HG02981 (cell line): ENCODE measurements at regions not wholly inside any gene's neighbourhood (a gene's known extent, or its start where the extent isn't known, plus 50 kb on each side); places are given as distances from the start of the nearest gene placed in this dataset.

Experiments used
- ATAC-seq: cut with Tn5 transposase; IDR thresholded peaks from one replicate; pipeline ENCODE4 v1.9.1; 2021; ENCODE audit warnings: mild to moderate bottlenecking, moderate library complexity; ENCODE audit not compliant: unreplicated experiment

DNA sequence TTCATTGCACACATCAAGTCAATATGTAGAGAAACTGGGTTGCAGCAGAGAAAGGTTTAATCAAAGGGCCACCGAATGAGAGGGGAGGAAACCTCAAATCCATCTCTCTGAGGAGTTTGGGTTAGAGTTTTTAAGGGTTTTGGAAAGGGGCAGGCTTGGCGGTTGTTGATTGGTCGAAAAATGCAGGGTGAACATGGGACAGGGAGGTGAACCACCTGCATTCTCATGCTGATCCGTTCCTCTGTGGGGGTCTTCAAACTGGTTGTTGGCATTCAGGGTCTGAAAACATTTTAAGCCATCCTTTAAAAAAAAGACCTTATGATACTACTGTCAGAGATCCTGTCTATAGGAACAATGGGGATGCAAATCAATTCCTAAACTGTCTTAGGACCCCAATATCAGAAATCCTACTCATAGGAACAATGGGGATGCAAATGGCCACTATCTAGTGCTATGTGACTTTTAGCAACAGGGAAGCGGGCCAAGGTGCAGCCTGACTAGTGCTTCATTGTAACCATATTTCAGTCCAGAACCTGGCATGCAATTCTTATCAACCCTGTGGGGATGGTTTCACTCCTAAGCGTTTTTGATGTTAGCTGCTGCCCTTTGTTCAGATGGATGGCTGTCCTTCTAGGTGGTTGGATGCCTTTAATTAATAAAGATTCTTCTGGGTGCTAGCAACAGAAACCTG, 120.1 kb upstream of the MGAT5 start:
- ATAC-seq: no peak

DNA sequence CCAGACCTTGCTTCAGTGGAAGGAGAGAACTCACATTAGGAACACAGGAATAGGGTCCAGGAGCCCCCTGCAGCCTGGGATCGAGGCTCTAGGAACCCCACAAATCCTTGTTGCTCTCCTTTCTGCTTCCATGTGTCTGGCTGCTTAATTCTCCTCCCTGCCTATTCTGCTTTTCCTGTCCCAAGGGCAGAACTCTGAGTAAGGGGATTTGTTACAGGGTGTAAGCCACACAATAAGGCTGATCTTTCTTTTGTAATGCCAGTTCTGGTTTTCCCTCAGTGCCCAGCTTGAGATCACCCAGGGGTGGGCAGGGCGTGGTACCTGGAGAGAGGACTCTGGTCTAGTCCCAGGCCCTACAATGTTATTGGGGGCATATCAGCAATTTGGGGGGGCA, 119.6 kb upstream of the MGAT5 start:
- ATAC-seq: no peak

DNA sequence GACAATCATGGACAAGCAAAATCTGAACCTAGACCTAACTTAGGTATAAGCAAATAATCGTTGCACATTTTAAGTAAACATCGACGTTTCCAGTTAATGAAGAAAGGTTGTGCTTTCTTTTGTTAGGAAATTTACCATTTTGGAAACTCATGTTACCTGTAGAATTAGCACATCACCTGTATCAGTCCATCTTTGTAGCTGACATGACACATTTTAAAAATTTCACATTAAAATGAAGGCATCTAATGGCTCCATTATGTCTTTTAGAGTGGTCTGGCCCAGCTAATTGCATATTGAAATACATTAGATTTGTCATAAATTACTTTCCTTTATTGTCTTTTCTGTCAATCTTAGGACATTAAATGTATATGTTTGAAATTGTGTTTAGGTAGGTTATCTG, 119.0 kb upstream of the MGAT5 start:
- ATAC-seq: no peak

DNA sequence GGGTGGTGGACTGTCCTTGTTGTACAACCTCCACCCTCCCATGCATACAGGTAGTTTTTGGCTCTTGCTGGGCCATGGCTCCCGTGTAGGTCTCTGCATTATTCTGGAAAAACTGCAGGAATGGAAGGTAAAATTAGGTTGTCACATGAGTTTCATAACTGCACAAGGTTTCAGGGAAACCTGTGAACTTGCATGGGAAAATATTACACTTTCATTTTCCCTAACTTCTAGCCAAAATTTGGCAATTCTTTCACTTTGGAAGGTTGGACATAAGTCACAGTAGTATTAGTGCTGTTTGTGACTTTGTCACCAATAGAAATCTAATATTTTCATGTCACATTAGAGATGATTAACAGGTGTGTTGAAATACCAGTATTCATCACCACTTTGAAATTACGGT, 118.1 kb upstream of the MGAT5 start:
- ATAC-seq: no peak

DNA sequence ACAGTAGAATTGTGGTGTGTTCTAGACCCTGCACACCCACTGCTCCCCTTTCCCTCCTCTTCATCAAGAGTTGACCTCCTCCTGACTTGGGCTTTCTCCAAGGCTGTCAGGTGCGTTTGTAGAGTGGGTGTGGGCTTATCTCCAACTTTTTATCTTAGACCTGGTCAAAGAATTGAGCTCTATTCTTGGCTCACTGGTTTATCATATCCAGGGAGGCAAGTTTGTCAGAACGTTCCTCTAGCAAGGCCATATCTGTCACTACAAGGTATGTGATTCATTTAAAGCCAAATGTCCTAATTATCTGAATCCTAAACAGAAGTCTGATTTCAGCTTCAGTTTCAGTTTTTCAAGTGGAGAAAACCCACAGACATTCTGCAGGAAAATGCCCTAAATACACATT, 117.1 kb upstream of the MGAT5 start:
- ATAC-seq: no peak

DNA sequence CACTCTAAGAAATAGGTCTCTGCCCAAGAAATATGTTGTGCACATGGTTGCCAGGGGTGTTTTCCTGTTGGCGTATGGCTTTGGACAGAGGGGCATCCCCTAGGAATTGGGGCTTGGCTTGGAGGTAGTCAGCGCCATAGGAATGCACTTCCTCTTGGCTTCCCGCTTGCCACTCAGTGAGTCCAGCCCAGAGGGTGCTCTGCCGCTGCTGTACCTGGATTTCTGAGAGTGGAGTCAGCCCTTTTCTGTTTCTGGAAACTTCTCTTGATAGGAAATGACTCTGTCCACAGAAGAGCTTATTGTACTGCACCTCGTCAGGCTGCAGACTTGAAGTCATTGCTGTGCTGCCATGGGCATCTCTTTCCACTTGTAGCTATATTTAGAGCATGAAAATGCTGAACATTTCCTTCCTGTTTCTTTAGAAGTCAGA, 116.7 kb upstream of the MGAT5 start:
- ATAC-seq: no peak

DNA sequence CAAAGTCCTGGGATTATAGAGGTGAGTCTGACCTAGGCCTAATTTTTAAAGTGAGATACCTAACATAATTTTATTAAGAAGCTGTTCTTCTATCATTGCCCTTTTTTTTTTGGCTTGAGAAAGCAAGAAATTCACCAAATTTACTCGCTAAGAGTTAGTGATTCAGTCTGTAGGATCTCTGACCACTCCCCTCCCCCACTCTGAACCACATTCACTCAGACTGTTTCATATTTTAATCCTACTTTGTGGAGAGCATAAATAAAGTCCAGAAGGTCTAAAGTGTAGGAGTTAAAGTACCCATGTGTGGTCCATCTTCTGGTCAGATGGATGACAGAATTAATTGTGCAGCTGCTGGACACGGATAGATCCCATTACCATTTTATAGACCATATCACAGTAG, 115.8 kb upstream of the MGAT5 start:
- no peak for ATAC-seq

DNA sequence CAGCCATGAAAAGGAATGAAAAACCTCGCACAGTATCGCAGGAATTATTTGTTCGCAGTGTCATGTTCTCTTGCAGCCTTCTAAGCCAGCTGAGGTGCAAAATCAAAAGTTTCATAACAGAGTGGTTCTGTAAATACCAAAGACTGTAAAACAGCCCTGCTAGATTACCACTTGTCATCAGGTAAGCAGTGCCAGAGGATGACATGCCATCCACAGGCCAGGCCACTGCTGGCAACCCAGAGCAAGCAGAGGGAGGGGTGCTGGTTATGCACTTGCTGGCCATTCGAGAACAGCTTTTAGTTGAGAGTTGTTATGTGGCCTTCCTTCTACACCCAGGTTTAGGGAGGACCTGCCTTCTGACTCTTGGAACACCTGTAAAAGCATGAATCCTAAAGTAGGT, 114.3 kb upstream of the MGAT5 start:
- ATAC-seq: no peak

DNA sequence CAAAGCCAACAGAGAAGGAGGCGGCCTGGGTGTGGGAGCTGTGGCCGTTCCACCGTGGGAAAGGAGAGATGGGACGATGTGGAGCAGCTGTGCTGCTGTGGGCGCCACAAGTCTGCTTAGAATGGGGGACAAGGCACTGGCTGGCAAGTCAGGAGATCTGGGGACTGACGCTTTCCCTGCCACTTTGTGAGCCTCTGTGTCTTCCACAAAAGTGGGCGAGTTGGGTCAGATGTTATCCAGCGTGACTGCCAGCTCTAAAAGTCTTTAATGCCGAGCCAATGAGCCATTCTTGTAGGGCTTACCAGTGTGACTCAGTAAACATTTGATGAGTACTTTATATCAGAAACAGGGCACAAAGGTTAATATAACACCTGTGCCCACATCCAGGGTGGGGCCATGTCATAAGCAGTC, 113.6 kb upstream of the MGAT5 start:
- no peak for ATAC-seq

DNA sequence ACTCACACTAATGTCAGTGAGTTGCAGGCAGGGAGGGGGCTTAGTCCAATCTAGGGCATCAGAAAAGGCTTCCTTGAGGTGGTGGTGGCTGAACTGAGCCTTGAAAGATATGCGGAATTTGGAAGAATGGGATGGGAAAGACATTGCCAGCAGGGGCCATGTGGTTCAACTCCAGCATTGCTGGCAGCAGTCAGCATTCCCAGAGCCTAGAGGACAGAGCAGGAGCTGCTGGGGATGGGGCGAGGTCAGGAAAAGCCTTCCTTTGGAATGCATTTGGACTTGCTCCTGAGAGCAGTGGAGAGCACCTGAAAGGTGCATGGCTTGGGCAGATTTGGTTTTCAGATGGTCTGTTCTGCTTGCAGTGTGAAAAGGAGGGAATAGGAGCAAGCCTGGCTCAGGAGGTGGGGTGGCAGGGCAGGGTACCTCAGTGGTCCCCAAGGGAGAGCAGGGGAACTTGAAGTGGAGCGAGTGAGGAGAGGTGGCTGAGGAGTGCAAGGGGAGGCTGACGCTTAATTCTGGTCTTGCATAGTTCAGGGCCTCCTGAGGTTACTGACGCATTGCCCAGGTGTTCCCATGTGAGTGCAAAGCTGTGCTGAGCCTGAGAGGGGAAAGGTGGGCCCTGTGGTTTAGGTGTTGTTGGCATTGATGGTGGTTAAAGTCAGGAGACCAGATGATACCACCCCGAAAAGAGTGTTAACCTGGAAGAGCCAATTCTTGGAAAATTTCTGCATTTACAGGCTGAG, 112.1 kb upstream of the MGAT5 start:
- ATAC-seq: no peak

DNA sequence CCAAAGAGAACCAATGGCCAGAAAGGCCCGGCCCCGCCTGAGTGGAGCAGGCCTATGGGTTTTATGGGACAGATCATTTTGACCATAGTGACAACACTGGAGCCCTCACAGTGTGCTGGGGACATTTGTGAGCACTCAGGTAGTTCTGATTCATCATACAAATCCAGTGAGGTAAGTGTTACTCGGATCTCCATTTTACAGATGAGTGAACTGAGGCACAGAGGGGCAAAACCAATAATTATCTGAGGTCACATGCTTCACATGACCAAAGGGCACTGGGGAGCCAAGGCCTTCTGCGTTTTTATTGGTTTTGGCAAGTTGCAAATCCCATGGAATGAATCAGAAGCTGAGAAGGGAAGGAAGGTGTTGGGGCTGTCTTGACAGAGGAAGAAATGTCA, 111.5 kb upstream of the MGAT5 start:
- no peak for ATAC-seq

DNA sequence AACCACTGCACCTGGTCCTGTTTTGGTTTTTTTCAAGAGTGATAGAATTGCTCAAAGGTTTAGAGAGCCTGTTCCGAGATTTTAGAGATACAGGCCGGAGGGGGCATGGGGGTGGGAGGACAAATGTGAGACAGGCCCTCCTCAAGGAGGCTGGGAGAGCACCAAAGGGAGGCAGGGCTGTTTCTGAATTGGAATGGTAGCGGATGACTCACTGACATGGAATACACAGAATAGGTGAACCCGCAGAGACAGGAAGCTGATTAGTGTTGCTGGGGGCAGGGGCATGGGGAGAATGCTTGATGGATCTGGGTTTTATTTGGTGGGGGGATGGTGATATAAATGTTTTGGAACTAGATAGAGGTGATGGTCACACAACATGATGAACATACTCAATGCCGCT, 111.0 kb upstream of the MGAT5 start:
- no peak for ATAC-seq

DNA sequence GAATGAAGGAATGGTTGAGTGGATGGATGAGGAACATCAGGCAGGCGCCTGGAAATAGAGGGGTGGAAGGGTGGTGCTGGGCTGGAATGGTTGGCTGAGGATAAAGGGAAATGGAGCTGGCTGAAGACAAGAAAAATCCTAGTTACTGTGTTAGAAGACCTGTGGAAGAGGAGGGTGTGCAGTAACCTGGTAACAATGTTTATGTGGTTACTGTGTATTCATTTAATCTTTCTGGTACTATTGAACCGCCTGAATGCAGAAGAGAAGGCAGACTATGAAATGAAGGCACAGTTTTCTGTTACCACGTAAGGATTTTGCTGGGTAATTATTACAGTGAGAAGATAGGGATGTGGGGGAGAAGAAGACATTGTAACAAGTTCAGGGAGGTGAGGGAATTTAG, 110.3 kb upstream of the MGAT5 start:
- ATAC-seq: no peak

DNA sequence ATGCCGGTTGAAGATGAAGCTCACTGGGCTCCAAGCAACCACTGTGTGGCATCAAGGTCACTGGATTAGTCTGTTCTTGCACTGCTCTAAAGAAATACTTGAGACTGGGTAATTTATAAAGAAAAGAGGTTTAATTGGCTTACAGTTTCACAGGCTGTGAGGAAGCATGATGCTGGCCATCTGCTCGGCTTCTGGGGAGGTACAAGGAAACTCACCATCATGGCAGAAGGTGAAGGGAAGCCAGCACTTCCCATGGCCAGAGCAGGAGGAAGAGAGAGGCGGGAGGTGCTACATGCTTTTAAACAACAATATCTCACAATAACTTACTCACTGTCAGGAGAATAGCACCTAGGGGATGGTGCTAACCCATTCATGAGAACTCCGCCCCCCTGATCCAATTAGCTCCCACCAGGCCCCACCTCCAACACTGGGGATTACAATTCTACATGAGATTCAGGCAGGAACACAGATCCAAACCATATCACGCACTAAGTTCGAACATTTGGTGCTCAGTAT, 109.7 kb upstream of the MGAT5 start:
- ATAC-seq: no peak

DNA sequence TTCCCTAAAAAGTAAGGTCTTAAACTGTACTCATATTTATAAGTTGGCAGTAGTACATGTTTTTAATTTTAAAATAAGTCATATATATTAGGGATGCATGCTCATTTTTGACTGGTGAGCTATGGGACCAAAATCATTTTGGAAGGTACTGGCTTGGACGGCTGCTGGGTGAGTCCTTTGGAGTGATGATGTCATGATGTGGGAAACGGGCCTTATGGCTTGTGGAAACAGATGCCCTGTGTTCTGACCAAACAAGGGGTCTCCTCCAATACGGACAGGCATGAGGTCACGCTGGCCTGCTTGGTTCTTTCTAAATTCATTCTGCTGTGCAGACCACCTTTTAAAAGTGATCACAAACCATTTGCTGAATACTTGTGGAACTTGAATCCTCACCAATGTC, 109.2 kb upstream of the MGAT5 start:
- no peak for ATAC-seq

DNA sequence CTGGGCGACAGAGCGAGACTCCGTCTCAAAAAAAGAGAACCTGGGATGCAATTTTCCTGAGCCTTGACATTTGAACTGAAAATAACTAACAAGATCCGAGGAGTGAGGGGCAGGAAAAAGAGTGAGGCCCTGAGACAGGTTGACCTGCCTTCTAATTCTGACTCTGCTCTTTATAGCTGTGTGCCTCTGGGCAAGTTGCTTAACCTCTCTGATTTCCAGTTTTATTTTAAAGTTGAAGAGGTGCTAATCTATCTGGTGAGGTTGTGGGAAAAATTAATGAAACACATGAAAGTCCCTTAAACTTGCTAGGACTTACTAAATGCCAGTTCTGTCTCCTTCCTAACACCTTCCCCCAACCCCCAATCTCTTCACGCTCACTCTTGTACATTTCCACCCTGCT, 108.4 kb upstream of the MGAT5 start:
- no peak for ATAC-seq

DNA sequence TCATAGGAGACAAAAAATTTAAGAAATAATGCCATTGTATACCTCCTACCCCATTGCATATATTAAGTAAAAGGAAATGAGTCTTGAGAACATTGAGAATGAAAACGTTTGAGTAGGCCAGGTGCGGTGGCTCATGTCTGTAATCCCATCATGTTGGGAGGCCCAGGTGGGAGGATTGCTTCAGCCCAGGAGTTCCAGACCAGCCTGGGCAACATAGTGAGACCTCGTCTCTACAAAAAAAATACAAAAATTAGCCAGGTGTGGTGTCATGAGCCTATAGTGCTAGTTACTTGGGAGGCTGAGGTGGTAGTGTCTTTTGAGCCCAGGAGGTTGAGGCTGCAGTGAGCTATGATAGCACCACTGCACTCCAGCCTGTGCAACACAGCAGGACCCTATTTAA, 107.7 kb upstream of the MGAT5 start:
- ATAC-seq: no peak

DNA sequence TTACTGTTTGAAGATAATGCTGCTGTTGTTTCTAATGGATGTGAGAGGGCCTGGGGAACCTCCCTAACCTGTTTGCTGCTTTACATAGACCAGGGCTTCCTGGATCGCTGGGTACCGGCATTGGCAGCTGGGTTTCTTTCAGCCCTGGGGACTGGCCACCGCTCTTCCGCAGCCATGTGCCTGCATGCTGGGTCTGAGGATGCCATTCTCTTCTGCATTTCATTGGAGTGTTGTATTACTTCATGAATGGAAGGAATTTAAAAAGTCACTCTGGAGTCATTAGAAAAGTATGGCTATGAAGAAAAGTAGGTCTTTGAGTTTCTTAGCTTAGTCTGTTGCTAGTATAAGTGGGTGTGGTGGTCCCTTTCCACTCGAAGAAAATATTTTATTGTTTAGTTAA, 107.3 kb upstream of the MGAT5 start:
- no peak for ATAC-seq

DNA sequence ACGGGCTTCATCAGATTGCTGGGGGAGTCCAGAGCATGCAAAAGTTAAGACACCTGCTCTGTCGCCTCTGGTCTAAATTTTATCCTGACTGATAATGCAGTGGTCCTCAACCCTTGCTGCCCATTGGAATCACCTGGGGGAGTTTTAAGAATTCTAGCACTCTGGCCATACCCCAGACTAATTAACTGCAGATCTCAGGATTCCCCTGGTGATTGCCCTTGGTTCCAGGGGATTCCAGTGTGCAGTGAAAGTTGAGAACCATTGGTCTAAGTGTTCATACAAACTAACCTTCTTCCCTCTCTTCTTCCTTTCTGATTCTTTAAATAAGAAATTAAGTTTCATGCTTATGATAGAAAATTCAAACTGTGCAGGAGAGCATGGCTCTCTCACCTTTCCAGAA, 105.7 kb upstream of the MGAT5 start:
- ATAC-seq: peak; percentile 44

DNA sequence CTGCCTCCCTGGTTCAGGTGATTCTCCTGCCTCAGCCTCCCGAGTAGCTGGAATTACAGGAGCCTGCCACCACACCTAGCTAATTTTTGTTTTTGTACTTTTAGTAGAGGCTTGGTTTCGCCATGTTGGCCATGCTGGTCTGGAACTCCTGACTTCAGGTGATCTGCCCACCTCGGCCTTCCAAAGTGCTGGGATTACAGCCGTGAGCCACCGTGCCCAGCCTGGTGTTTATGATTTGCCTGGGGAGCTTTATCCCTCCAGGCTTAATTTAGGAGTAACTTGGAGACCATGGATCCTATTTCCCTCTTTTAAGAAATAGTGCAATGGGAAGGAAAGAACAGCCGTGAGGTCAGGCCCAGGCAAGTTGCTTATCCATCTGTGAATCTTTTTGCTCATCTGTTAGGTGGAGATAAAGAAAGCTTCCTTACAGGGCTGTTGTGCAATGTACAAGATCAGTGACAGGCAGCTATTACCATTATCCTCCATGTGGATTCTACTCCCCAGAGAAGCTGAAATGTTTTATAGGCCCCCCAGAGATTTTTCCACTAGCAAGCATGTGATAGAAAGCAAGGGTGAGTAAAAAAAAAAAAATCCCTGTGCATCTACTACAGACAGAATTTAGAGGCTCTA, 104.9 kb upstream of the MGAT5 start:
- ATAC-seq: no peak

DNA sequence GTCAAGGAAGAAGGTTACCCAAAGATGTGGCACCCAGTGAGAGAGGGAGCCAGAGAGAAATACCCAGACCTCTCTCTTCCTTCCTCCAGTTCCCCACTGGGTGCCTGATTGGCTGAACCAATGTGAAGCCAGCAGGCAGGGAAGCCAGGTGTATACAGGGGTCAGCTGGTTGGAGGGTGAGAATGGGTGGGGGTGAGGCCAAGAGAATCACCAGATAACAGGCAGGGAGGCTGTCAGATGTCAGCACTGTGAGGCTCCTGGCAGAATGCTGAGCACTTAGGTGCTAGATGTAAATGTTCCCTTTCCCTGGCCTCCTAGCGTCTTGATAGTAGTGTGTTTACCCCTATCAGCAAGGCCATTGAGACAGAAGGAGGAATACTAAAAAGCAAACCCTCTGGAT, 104.0 kb upstream of the MGAT5 start:
- ATAC-seq: no peak

DNA sequence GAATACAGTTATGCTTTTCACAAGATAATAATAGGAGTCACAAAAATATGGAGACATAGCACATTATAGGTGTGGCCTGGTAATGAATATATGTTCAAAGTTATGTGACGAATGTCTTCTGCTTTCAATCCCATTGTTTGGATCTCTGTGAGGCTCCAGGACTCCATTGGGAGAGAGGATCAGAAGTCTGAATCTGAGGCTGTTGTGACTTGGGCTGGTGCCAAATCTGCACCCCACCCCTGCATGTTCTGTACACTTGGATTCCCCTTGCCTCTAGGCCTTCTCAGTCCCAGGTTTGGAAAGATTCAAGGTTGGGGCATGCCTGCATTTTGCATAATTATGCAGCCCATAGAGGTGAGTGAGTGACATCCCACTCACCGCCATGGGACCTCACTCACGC, 103.1 kb upstream of the MGAT5 start:
- no peak for ATAC-seq
